ENCODE measurements at regions not wholly inside any gene's neighbourhood (a gene's known extent, or its start where the extent isn't known, plus 50 kb on each side); places are given as distances from the start of the nearest gene placed in this dataset.
A peak's percentile ranks its signal among the peaks of the same experiment; 100 is the strongest.

DNA sequence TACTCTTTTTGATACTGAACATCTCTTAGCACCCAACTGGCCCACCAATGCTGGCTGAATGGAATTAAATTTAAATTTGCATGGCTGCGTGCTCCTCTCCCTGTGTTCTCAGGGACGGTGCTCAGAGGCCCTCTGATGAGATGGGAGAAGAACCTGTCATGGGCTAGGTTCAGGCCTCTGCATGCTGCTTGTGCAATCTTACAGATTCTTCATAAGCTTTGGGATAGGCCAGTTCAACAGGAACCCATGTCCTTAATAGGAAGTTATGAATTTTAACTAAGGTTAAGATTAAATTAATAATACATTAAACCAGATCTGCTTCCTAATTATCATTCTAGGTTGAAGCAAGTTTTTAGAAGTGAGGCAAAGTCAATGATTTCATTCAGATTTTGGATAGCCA lies 119.7 kb upstream of the LRIG3 start:
- Histone ChIP-seq H3K27ac (peak overlapping the region in 3 of 5 donors; percentile 44 to 66 (median 47)), H3K27me3 (no peaks in the 10 kb centered on the region), H3K4me3 (no peak overlapping the region), H3K4me1 (peaks cover 0 to 35% (median 13%) of the 10 kb centered on the region in 4 donors), H3K36me3 (no peaks in the 10 kb centered on the region), H3K9me3 (no peaks in the 10 kb centered on the region)
- intact Hi-C loops (cut with DNase I; ENCODE audit: low total_unique reads) = no loop called here
- no peak for TF ChIP-seq POLR2A (IDR thresholded peaks at IDR 0.05)
- no peak for TF ChIP-seq POLR2AphosphoS5 (IDR thresholded peaks at IDR 0.05)
- TF ChIP-seq EP300 (IDR thresholded peaks at IDR 0.05) = no peak
- TF ChIP-seq, protein P1, sequence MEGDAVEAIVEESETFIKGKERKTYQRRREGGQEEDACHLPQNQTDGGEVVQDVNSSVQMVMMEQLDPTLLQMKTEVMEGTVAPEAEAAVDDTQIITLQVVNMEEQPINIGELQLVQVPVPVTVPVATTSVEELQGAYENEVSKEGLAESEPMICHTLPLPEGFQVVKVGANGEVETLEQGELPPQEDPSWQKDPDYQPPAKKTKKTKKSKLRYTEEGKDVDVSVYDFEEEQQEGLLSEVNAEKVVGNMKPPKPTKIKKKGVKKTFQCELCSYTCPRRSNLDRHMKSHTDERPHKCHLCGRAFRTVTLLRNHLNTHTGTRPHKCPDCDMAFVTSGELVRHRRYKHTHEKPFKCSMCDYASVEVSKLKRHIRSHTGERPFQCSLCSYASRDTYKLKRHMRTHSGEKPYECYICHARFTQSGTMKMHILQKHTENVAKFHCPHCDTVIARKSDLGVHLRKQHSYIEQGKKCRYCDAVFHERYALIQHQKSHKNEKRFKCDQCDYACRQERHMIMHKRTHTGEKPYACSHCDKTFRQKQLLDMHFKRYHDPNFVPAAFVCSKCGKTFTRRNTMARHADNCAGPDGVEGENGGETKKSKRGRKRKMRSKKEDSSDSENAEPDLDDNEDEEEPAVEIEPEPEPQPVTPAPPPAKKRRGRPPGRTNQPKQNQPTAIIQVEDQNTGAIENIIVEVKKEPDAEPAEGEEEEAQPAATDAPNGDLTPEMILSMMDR (IDR thresholded peaks at IDR 0.05) = no peak
- no peak for DNase-seq
- WGBS, 5 donors = 89 to 98% (median 93%) methylated on average over 2 of the region's 2 CpGs

GRCh38 chr12:59039005-59039404 lies 118.7 kb upstream of the LRIG3 start:
- Histone ChIP-seq H3K27ac (no peak overlapping the region), H3K4me1 (peaks cover 0 to 35% (median 13%) of the 10 kb centered on the region in 4 donors), H3K36me3 (no peaks in the 10 kb centered on the region), H3K27me3 (no peaks in the 10 kb centered on the region), H3K4me3 (no peak overlapping the region), H3K9me3 (no peaks in the 10 kb centered on the region)
- no peak for DNase-seq
- intact Hi-C loops (cut with DNase I; ENCODE audit: low total_unique reads) = no loop called here
- TF ChIP-seq, protein P1 (IDR thresholded peaks at IDR 0.05) = no peak
- TF ChIP-seq POLR2A (IDR thresholded peaks at IDR 0.05) (no peak), POLR2AphosphoS5 (IDR thresholded peaks at IDR 0.05) (no peak), EP300 (IDR thresholded peaks at IDR 0.05) (no peak)
- 54 to 60% (median 57%) methylated on average over 2 of the region's 2 CpGs for WGBS, 5 donors

GRCh38 chr12:59036973-59037762 lies 116.9 kb upstream of the LRIG3 start:
- H3K27ac ChIP-seq = peak overlapping the region in 4 of 5 donors; percentile 18 to 58 (median 50)
- no peak overlapping the region for H3K4me3 ChIP-seq
- TF ChIP-seq POLR2AphosphoS5 (IDR thresholded peaks at IDR 0.05) = peak in 1 of 3 donors; percentile 38
- TF ChIP-seq, protein P1 (IDR thresholded peaks at IDR 0.05) = no peak
- H3K4me1 ChIP-seq = peaks cover 0 to 35% (median 13%) of the 10 kb centered on the region in 4 donors
- H3K9me3 ChIP-seq = no peaks in the 10 kb centered on the region
- intact Hi-C loops (cut with DNase I; ENCODE audit: low total_unique reads) = no loop called here
- no peak for DNase-seq
- WGBS, 5 donors = 48 to 55% (median 51%) methylated on average over 5 of the region's 5 CpGs
- no peaks in the 10 kb centered on the region for H3K27me3 ChIP-seq
- H3K36me3 ChIP-seq = no peaks in the 10 kb centered on the region

DNA sequence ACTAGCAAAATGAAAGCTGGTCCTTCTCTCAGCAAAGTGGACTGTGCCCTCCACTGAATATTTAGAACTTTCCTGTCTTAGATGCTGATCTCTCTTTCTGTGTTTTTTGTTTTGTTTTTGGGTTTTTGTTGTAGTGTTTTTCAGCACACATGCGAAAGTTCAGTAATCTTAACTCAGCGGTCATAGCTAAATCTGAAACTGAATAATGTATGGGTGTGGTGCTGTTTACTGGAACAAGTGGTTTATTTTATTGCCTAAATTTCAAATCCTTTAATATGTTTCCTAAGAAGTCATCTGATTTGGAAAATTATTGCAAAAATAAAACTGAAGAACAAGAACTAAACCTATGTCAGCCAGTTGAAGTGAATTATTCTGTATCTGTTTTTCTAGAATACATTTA lies 116.0 kb upstream of the LRIG3 start:
- intact Hi-C loops (cut with DNase I; ENCODE audit: low total_unique reads) = no loop called here
- no peak for DNase-seq
- WGBS, 5 donors = 44 to 75% (median 60%) methylated on average over 2 of the region's 2 CpGs
- Histone ChIP-seq H3K4me1 (peaks cover 0 to 27% (median 13%) of the 10 kb centered on the region in 4 donors), H3K9me3 (no peaks in the 10 kb centered on the region), H3K27me3 (no peaks in the 10 kb centered on the region), H3K27ac (peak overlapping the region in 2 of 5 donors; percentile 22 to 58), H3K4me3 (no peak overlapping the region), H3K36me3 (no peaks in the 10 kb centered on the region)
- TF ChIP-seq, protein P1 (IDR thresholded peaks at IDR 0.05) = no peak
- no peak for TF ChIP-seq EP300 (IDR thresholded peaks at IDR 0.05)
- no peak for TF ChIP-seq POLR2AphosphoS5 (IDR thresholded peaks at IDR 0.05)
- no peak for TF ChIP-seq POLR2A (IDR thresholded peaks at IDR 0.05)

All from stomach (tissue), 8 donors.